Kidney capillary endothelial cell (primary cell): ENCODE measurements at regions not wholly inside any gene's neighbourhood (a gene's known extent, or its start where the extent isn't known, plus 50 kb on each side); places are given as distances from the start of the nearest gene placed in this dataset.
A peak's percentile ranks its signal among the peaks of the same experiment; 100 is the strongest.
"Not testable (repeated sequence)": the region's sequence is repeated elsewhere in the genome, so short reads cannot be mapped to it uniquely, and the experiment has no call there.

Source experiments
- DNase-seq: peaks from one replicate; pipeline ENCODE4 v3.0.0-alpha.2; 2018; ENCODE audit warnings: low spot score

GRCh38 chr2:235105821-235106359 is 154.1 kb downstream of the SH3BP4 start:
- DNase-seq: no peak

GRCh38 chr2:235106874-235107639 is 155.2 kb downstream of the SH3BP4 start:
- peak; percentile 40 for DNase-seq

GRCh38 chr2:235107640-235107951 is 155.8 kb downstream of the SH3BP4 start:
- DNase-seq: no peak

DNA sequence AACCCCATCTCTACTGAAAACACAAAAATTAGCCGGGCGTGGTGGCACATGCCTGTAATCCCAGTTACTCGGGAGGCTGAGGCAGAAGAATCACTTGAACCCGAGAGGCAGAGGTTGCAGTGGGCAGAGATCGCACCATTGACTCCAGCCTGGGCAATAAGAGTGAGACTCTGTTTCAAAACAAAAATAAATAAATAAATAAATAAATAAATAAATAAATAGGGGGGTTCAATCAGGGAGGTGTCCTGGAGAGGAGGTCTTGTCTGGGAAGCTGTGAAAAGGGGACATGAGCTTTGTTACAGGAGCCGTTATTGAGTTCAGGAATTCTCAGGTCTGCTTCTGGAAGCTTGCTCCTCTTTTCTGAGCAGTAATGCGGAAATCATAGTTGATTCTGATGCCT is 157.7 kb downstream of the SH3BP4 start:
- DNase-seq: not testable (repeated sequence)

GRCh38 chr2:235112365-235112764 is 160.5 kb downstream of the SH3BP4 start:
- no peak for DNase-seq

DNA sequence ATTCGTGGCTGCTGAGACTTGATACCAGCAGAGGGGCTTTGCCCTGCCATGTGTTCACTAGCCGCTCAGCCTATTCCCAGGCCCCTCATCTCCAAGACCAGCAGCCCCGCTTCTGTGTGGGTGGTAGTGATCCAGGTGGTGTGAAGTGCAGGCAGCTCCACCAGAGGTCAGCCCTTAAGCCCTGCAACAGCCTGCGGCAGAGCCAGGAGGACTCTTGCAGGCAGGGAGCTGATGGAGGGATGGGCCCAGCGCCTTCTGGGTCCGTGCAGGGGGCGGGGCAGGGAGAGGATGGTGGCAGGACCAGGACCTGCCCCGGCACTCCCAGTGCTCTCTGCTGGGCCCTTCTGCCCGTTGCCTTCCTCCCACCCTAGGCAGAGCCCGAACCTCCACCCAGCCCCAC is 162.0 kb downstream of the SH3BP4 start:
- no peak for DNase-seq

DNA sequence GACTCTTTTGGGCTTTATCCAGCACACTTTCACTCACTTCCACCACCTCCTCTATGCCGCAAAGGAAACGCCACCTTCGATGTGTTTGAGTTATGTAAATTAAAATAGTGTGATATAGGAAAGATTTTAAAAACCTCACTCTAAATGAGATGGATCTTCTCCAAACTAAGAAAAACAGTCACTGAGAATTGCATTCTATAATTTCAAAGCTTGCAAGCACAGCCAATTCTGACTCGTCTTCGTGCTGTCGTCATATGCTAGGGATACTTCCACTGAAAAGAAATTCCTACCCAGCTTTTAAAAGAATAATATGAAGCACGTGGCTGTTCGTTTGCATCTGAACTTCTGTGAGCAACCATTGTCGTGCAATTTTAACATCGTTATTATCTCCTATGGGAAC is 162.5 kb downstream of the SH3BP4 start:
- DNase-seq: no peak

- no peak for DNase-seq
Observed at GRCh38 chr2:235115521-235115920, 163.7 kb downstream of the SH3BP4 start.

DNA sequence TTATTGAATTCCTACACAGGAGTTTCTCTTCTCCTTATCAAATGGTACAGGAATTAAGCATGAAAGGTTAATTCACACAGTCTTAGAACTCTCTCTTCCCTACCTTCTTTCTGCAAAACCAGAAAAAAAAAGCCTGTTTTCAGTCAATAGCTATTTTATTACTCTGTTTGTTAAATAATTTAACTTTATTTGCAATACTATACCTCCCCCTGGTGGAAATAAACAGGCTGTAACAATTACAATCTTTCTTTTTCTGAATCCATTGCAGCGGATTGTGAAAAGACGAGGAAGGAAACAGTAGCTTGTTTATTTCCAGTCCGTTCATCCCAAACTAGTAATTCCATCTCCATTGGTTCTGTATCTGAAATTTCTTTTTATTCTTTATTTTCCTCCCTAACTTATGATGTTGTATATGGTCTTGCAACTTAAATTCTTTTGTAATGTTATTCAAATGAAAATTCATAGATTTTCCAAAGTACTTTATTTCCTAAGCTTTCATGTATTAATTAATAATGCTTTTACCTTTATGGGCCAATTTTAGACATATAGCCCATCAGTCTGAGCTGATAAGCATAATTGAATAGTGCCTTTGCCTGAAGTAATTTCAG is 165.2 kb downstream of the SH3BP4 start:
- peak; percentile 77 for DNase-seq

GRCh38 chr2:235126768-235127167 is 175.0 kb downstream of the SH3BP4 start:
- DNase-seq: no peak

DNA sequence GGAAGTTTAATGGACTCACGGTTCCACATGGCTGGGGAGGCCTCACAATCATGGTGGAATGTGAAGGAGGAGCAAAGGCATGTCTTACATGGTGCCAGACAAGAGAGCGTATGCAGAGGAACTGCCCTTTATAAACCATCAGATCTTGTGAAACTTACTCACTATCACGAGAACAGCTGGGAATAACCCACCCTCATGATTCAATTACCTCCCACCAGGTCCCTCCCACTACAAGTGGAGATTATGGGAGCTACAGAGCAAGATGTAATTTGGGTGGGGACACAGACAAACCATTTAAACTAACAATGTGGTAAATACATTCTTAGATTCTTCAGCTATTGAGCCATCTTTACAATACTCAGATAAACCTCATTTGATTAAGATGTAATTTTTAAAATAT is 176.1 kb downstream of the SH3BP4 start:
- DNase-seq: no peak

DNA sequence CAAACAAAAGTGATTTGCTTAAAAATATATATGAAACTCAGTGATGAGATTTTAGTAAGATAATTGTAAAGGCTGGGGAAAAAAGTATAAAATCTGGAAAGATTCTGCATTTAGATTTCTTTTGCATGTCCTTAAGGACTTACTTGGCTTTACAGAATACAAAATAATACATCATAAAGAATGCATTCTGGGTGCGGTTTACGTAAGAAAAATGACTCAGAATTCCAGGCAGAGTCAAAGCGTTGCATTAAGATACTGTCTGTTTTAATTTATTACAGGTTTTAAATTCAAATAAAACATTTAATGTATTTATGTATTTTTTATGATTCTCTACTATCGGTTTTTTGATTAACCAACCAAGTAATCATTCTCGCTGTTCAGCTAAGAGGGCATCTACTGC is 178.0 kb downstream of the SH3BP4 start:
- no peak for DNase-seq

GRCh38 chr2:235131334-235132305 is 179.8 kb downstream of the SH3BP4 start:
- no peak for DNase-seq

DNA sequence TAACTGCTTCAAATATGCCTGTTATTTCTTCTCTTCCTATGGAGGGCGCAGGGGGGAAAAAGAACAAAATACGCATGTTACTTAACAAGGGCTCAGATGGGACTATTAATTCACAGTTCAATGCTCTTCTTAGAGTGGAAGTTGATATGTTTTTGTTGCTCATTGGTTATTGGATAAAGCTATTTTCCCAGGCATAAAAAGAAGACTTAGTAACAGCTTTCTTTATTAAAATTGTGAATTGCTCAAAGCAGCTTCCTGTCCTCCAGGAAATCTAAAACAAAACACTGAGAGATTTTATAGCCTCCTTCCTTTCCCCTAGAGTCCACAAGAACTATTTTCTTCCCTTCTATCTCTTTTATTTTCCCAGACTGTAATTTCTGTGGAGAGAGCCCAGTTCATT is 180.8 kb downstream of the SH3BP4 start:
- no peak for DNase-seq

GRCh38 chr2:235133837-235134236 is 182.0 kb downstream of the SH3BP4 start:
- DNase-seq: no peak

DNA sequence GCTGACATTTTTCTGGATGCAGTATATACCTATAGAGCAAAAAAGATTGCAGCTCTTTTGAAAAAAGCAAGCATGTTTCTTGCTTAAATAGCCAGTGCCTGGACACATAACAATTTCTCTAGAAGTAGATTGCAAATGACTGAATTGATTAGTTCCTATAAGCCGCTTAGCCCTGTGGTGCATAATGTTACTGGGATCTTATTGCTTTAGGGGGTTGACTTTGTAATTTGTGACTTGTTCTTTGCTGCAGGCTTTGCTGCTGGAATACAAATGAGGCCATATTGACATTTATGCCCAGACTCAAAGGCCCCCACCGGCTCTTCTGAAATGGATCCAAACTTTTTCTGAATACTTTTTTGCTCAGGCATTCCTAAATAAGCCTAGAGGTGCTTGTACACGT is 182.6 kb downstream of the SH3BP4 start:
- DNase-seq: no peak

DNA sequence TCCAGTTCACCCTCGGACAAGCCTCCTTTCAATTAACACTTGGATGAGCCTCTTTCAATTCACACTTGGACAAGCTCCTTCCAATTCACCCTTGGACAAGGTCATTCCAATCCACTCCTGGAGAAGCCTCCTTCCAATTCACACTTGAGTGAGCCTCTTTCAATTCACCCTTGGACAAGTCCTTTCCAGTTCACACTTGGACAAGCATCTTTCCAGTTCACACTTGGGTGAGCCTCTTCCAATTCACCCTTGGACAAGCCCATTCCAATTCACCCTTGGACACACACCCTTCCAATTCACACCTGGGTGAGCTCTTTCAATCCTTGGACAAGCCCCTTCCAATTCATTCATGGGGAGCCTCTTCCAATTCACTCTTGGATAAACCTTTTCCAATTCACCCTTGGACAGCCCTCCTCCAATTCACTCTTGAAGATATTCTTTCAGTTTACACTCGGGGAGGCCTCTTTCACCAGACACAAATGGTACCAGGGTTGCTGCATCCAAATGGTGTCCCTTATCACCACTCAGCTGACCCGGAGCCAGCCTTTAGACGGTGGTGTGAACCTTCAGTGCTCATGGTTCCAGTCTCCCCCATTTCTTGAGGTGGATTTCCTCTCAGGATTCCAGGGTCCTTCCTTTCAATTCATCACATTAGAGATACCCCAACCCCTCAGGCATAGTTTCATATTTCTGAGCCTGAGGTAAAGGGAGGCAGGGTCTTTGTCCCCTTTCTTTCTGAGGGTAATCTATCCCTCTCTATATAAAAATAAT is 183.6 kb downstream of the SH3BP4 start:
- no peak for DNase-seq

- DNase-seq: peak; percentile 71
Observed at GRCh38 chr2:235135990-235136561, 184.3 kb downstream of the SH3BP4 start.

DNA sequence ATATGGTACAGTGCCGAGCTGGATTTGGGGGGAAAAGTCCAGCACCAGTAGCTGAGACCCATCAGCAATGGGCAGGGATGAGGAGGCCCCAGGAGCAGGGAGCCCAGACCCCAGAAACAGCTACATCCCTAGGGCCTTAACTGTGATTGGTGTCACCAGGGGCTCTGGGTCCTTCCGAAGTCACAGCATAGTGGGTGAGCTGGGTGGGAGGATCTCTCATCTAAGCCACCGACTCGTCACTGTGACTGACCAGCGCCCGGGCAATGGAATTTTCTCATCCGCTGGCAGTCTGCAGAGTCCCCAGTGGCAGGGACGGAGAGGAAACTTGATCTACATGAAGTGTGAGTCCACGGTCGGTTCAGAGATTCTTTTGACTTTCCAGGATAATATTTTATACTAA is 186.5 kb downstream of the SH3BP4 start:
- DNase-seq: no peak

GRCh38 chr2:235139956-235140800 is 188.4 kb downstream of the SH3BP4 start:
- no peak for DNase-seq

DNA sequence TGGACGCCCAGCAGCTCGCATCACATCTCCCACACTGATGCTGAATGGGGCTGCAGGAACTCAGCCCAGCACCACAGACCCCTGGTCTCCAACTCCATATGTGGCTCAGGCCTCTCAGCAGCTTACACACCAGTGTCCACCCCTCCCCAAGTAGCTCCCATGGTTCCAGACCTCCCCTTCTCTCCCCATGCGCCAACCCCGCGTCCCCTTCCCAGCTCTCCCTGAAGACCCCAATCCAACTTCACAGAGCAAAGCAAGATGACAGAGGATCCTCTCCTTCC is 188.9 kb downstream of the SH3BP4 start:
- no peak for DNase-seq
